ENCODE measurements at regions not wholly inside any gene's neighbourhood (a gene's known extent, or its start where the extent isn't known, plus 50 kb on each side); places are given as distances from the start of the nearest gene placed in this dataset.

DNA sequence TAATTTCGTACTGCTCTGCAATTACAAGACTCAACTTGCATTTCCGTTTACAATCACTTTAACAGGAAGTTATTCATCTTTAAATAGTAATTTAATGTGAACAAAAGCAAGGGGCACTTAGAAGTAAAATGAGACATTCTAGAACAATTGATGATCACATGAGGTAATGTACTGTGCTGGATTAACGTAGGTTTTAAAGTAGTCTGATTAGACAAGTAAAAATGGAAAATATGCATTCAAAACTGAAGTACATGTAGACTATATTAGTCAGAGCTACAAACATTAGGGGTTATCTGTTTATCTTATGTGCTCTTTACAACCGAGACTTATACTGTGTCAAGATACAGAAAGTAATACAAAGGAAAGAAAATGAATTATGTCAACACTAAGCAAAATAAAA lies 1528.0 kb downstream of the SLITRK5 start:
- no peaks in the 10 kb centered on the region for H3K27me3 ChIP-seq
- no peak overlapping the region for H3K4me3 ChIP-seq
- intact Hi-C loops (cut with DNase I; ENCODE audit: low total_unique reads) (no loop called here), in situ Hi-C loops (cut with MboI; ENCODE audit: low pct_ligation_motif_present in 1 of 4, low pct_unique_long_range_greater_than_20kb in 1 of 4, low sequenced_read_pairs in 3 of 4) (no loop called here)
- no peak overlapping the region for H3K27ac ChIP-seq
- WGBS, 2 donors (ENCODE audit: low coverage in 1 of 2) = 21 to 27% methylated on average over 4 of the region's 4 CpGs
- H3K9me3 ChIP-seq = no peaks in the 10 kb centered on the region
- H3K36me3 ChIP-seq = no peaks in the 10 kb centered on the region
- TF ChIP-seq POLR2A (IDR thresholded peaks at IDR 0.05) (no peak), CTCF (IDR thresholded peaks at IDR 0.05) (no peak), EP300 (IDR thresholded peaks at IDR 0.05; ENCODE audit: low read depth) (no peak), POLR2AphosphoS5 (IDR thresholded peaks at IDR 0.05) (no peak)
- no peak for DNase-seq
- H3K4me1 ChIP-seq = no peaks in the 10 kb centered on the region

GRCh38 chr13:89204435-89204834 lies 1533.3 kb downstream of the SLITRK5 start:
- in situ Hi-C loops (cut with MboI; ENCODE audit: low pct_ligation_motif_present in 1 of 4, low pct_unique_long_range_greater_than_20kb in 1 of 4, low sequenced_read_pairs in 3 of 4) = no loop called here
- H3K27me3 ChIP-seq = no peaks in the 10 kb centered on the region
- H3K9me3 ChIP-seq = no peaks in the 10 kb centered on the region
- no peak for DNase-seq
- no peak overlapping the region for H3K4me3 ChIP-seq
- H3K27ac ChIP-seq = no peak overlapping the region
- H3K36me3 ChIP-seq = no peaks in the 10 kb centered on the region
- H3K4me1 ChIP-seq = no peaks in the 10 kb centered on the region
- intact Hi-C loops (cut with DNase I; ENCODE audit: low total_unique reads) = no loop called here
- 60 to 77% methylated on average over 1 of the region's 1 CpG for WGBS, 2 donors (ENCODE audit: low coverage in 1 of 2)
- TF ChIP-seq CTCF (IDR thresholded peaks at IDR 0.05) (no peak), POLR2A (IDR thresholded peaks at IDR 0.05) (no peak), POLR2AphosphoS5 (IDR thresholded peaks at IDR 0.05) (no peak), EP300 (IDR thresholded peaks at IDR 0.05; ENCODE audit: low read depth) (no peak)

DNA sequence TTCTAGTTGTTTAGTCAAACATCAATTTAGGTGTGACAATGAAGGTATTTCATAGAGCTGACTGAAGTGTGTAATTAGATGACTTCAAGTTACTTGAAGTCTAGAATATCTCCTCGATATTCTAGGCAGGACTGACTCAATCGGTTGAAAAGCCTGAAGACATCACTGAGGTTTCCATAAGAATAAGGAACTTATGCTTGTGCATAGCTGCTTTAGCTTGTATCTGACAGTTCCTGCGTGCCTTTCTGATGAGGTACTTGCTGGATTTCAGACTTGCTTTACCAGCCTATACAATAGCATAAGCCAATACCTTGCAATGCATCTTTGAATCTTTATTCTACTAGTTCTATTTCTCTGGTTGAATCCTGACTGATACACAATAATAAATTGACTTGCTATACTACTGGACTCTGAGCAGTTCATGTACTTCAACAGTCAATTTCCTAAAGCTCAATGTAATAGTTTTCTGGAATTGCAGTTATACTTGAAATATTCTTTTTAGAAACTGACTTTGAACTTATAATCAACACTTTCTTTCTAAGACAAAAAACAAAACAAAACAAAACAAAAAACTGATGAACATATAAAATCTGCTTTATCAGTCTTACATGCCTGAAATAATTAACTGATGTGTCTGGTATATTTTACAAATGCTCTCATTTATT lies 1534.8 kb downstream of the SLITRK5 start:
- TF ChIP-seq POLR2AphosphoS5 (IDR thresholded peaks at IDR 0.05) = no peak
- TF ChIP-seq CTCF (IDR thresholded peaks at IDR 0.05) = no peak
- no peak for TF ChIP-seq EP300 (IDR thresholded peaks at IDR 0.05; ENCODE audit: low read depth)
- TF ChIP-seq POLR2A (IDR thresholded peaks at IDR 0.05) = no peak
- no peaks in the 10 kb centered on the region for H3K9me3 ChIP-seq
- in situ Hi-C loops (cut with MboI; ENCODE audit: low pct_ligation_motif_present in 1 of 4, low pct_unique_long_range_greater_than_20kb in 1 of 4, low sequenced_read_pairs in 3 of 4) (no loop called here), intact Hi-C loops (cut with DNase I; ENCODE audit: low total_unique reads) (no loop called here)
- no peaks in the 10 kb centered on the region for H3K4me1 ChIP-seq
- H3K4me3 ChIP-seq = no peak overlapping the region
- WGBS, 2 donors (ENCODE audit: low coverage in 1 of 2) = 70 to 81% methylated on average over 2 to 3 of the region's 3 CpGs
- no peak for DNase-seq
- H3K27me3 ChIP-seq = no peaks in the 10 kb centered on the region
- H3K27ac ChIP-seq = no peak overlapping the region
- no peaks in the 10 kb centered on the region for H3K36me3 ChIP-seq

- intact Hi-C loops (cut with DNase I; ENCODE audit: low total_unique reads) = no loop called here
- WGBS, 2 donors (ENCODE audit: low coverage in 1 of 2) = 54 to 57% methylated on average over 1 of the region's 1 CpG
Observed at GRCh38 chr13:89212186-89212585, 1541.0 kb downstream of the SLITRK5 start.

More at GRCh38 chr13:89212186-89212585, 1541.0 kb downstream of the SLITRK5 start:
- Histone ChIP-seq H3K27ac (no peak overlapping the region), H3K4me3 (no peak overlapping the region), H3K9me3 (no peaks in the 10 kb centered on the region), H3K36me3 (no peaks in the 10 kb centered on the region), H3K4me1 (no peaks in the 10 kb centered on the region), H3K27me3 (no peaks in the 10 kb centered on the region)
- in situ Hi-C loops (cut with MboI; ENCODE audit: low pct_ligation_motif_present in 1 of 4, low pct_unique_long_range_greater_than_20kb in 1 of 4, low sequenced_read_pairs in 3 of 4) = no loop called here
- TF ChIP-seq CTCF (IDR thresholded peaks at IDR 0.05) (no peak), POLR2A (IDR thresholded peaks at IDR 0.05) (no peak), EP300 (IDR thresholded peaks at IDR 0.05; ENCODE audit: low read depth) (no peak), POLR2AphosphoS5 (IDR thresholded peaks at IDR 0.05) (no peak)
- DNase-seq = no peak
